UCSD-AML1 (cell line): ENCODE measurements at regions not wholly inside any gene's neighbourhood (a gene's known extent, or its start where the extent isn't known, plus 50 kb on each side); places are given as distances from the start of the nearest gene placed in this dataset.
A peak's percentile ranks its signal among the peaks of the same experiment; 100 is the strongest.

Experiments
- DNase-seq: peaks from one replicate; lab custom pipeline; 2025; ENCODE audit not compliant: unreplicated experiment; lab: John Stamatoyannopoulos, UW

GRCh38 chr5:99928490-99928889 is 606.7 kb upstream of the FAM174A start:
- peak; percentile 5 for DNase-seq

GRCh38 chr5:99926463-99926862 is 608.7 kb upstream of the FAM174A start:
- DNase-seq = no peak

- DNase-seq = no peak
Measured at GRCh38 chr5:99922386-99922785, 612.8 kb upstream of the FAM174A start.

- DNase-seq = no peak
Measured at GRCh38 chr5:99911971-99912370, 623.2 kb upstream of the FAM174A start.

GRCh38 chr5:99906776-99907175 is 628.4 kb upstream of the FAM174A start:
- DNase-seq = no peak

- DNase-seq = no peak
Measured at GRCh38 chr5:99901972-99902371, 633.2 kb upstream of the FAM174A start.

- DNase-seq = no peak
Measured at GRCh38 chr5:99900302-99900852, 634.8 kb upstream of the FAM174A start.

- DNase-seq = peak; percentile 4
Measured at GRCh38 chr5:99879791-99880511, 655.2 kb upstream of the FAM174A start.

- DNase-seq = peak; percentile 5
Measured at GRCh38 chr5:99878830-99879229, 656.3 kb upstream of the FAM174A start.

- no peak for DNase-seq
Measured at GRCh38 chr5:99866740-99867139, 668.4 kb upstream of the FAM174A start.

GRCh38 chr5:99865159-99865558 is 670.0 kb upstream of the FAM174A start:
- DNase-seq = no peak

GRCh38 chr5:99835791-99836190 is 699.4 kb upstream of the FAM174A start:
- DNase-seq = no peak

GRCh38 chr5:99827136-99827535 is 708.0 kb upstream of the FAM174A start:
- no peak for DNase-seq

- no peak for DNase-seq
Measured at GRCh38 chr5:99817796-99818195, 717.4 kb upstream of the FAM174A start.

GRCh38 chr5:99814321-99815063 is 720.7 kb upstream of the FAM174A start:
- DNase-seq = no peak

- DNase-seq = no peak
Measured at GRCh38 chr5:99808657-99809230, 726.4 kb upstream of the FAM174A start.

- no peak for DNase-seq
Measured at GRCh38 chr5:99807346-99807745, 727.8 kb upstream of the FAM174A start.

- no peak for DNase-seq
Measured at GRCh38 chr5:99795031-99795430, 740.1 kb upstream of the FAM174A start.

GRCh38 chr5:99788482-99788881 is 746.7 kb upstream of the FAM174A start:
- no peak for DNase-seq

- DNase-seq = no peak
Measured at GRCh38 chr5:99775189-99775588, 760.0 kb upstream of the FAM174A start.

GRCh38 chr5:99773290-99773689 is 761.9 kb upstream of the FAM174A start:
- DNase-seq = no peak

- no peak for DNase-seq
Measured at GRCh38 chr5:99771296-99771695, 763.9 kb upstream of the FAM174A start.
